Fibroblast of lung (primary cell): ENCODE measurements at regions not wholly inside any gene's neighbourhood (a gene's known extent, or its start where the extent isn't known, plus 50 kb on each side); places are given as distances from the start of the nearest gene placed in this dataset.

Source experiments
- EZH2 ChIP-seq: IDR thresholded peaks from 2 replicates; pipeline ENCODE4 v1.5.1; 2012; ENCODE audit warnings: low read length, control low read depth, mild to moderate bottlenecking; ENCODE audit errors: missing control alignments
- TF ChIP-seq, protein P1 (sequence below), 2 donors: IDR thresholded peaks in 1 of 2; conservative IDR thresholded peaks in 1 of 2; 1 replicate in 1 of 2; 2 replicates in 1 of 2; pipeline ENCODE4 v1.5.1; 2011 to 2012; ENCODE audit warnings: low read length in 2 of 2, control low read depth in 1 of 2, inconsistent platforms in 1 of 2, low read depth in 1 of 2, mild to moderate bottlenecking in 1 of 2

GRCh38 chr5:102682101-102682647 is 72.9 kb upstream of the PAM start:
- TF ChIP-seq, protein P1, sequence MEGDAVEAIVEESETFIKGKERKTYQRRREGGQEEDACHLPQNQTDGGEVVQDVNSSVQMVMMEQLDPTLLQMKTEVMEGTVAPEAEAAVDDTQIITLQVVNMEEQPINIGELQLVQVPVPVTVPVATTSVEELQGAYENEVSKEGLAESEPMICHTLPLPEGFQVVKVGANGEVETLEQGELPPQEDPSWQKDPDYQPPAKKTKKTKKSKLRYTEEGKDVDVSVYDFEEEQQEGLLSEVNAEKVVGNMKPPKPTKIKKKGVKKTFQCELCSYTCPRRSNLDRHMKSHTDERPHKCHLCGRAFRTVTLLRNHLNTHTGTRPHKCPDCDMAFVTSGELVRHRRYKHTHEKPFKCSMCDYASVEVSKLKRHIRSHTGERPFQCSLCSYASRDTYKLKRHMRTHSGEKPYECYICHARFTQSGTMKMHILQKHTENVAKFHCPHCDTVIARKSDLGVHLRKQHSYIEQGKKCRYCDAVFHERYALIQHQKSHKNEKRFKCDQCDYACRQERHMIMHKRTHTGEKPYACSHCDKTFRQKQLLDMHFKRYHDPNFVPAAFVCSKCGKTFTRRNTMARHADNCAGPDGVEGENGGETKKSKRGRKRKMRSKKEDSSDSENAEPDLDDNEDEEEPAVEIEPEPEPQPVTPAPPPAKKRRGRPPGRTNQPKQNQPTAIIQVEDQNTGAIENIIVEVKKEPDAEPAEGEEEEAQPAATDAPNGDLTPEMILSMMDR (conservative IDR thresholded peaks at IDR 0.05 in 1 of 2, IDR thresholded peaks at IDR 0.05 in 1 of 2; ENCODE audit: low read depth in 1 of 2, low read length in 2 of 2) = no peak
- no peak for TF ChIP-seq EZH2
